ENCODE measurements at regions not wholly inside any gene's neighbourhood (a gene's known extent, or its start where the extent isn't known, plus 50 kb on each side); places are given as distances from the start of the nearest gene placed in this dataset.

DNA sequence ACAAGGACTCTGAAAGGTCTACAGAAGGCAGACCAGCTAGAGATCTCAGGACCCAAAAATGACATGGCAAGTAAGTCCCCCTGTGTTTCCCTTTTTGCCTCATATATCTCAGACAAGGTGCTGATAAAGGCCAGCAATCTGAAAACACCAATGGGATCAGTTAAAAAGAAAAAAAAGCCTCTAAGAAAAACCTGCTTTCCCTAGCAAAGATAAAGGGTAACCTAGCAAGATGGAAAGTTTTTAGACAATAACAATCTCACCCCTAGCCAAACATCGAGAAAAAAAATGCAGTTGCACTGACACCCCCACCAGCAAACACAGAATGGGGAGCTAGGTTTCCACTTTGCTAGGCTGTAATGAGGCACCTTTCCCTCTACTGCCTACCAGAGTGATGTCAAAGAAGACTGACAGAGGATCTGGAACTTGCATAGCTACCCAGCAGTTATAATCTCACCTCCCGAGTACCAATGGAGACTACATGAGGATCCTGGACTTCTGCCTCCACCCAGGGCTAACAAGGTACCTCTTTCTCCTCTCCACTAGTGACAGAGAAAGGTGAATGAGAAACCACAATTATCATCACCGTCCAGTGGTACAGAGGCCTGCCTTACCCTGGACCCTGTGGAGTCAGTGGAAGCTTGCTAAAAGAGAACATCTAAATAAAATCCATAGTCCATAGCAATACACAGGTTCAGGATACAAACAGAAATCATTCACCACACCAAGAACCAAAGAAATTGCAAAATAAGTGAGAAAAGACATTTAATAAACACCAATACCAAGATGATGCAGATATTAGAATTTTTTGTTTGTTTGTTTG is 240.8 kb downstream of the ARHGAP12 start:
- TF ChIP-seq, protein P1, sequence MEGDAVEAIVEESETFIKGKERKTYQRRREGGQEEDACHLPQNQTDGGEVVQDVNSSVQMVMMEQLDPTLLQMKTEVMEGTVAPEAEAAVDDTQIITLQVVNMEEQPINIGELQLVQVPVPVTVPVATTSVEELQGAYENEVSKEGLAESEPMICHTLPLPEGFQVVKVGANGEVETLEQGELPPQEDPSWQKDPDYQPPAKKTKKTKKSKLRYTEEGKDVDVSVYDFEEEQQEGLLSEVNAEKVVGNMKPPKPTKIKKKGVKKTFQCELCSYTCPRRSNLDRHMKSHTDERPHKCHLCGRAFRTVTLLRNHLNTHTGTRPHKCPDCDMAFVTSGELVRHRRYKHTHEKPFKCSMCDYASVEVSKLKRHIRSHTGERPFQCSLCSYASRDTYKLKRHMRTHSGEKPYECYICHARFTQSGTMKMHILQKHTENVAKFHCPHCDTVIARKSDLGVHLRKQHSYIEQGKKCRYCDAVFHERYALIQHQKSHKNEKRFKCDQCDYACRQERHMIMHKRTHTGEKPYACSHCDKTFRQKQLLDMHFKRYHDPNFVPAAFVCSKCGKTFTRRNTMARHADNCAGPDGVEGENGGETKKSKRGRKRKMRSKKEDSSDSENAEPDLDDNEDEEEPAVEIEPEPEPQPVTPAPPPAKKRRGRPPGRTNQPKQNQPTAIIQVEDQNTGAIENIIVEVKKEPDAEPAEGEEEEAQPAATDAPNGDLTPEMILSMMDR (IDR thresholded peaks at IDR 0.05; ENCODE audit: insufficient read depth, low read length) = no peak
- no peak for DNase-seq (ENCODE audit: low read depth)
- H3K4me3 ChIP-seq (ENCODE audit: low read depth, low read length) = no peak overlapping the region

DNA sequence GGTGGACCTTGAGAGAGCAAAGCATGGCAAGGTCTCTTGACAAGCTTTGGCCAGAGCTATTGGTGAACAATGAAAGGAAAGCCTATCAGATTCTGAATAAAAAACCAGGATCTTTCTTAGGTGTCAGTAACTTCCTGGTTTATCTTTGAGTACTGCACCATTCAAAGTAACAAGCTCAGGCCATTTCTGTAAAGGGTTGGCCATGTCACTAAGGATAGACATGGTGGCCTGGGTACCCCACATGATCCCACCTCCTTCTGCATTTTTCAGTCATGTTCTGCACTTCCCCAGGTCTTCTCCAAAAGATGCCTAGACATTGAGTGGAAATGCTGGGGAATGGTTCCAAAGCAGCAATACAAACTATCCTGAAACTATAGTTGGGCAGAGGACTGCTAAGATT is 242.0 kb downstream of the ARHGAP12 start:
- TF ChIP-seq, protein P1 (IDR thresholded peaks at IDR 0.05; ENCODE audit: insufficient read depth, low read length) = no peak
- DNase-seq (ENCODE audit: low read depth) = no peak

DNA sequence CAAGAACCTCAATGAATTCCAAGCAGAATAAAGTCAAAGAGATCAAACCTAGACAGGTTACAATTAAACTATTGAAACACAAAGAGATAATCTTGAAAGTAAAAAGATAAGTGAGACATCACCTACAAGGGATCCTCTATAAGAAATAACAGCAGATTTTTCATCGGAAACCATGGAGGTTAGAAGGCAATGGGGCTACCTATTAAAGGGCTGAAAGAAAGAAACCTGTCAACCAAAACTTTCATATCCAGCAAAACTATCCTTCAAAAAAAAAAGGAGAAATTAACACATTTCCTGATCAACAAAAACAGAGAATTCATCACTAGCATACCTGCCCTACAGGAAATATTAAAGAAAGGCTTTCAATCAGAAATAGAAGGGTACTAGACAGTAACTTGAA is 244.9 kb downstream of the ARHGAP12 start:
- H3K4me3 ChIP-seq (ENCODE audit: low read depth, low read length) = no peak overlapping the region
- TF ChIP-seq, protein P1 (IDR thresholded peaks at IDR 0.05; ENCODE audit: insufficient read depth, low read length) = no peak
- DNase-seq (ENCODE audit: low read depth) = no peak

More for the DNA sequence above, 242.0 kb downstream of the ARHGAP12 start:
- no peak overlapping the region for H3K4me3 ChIP-seq (ENCODE audit: low read depth, low read length)

DNA sequence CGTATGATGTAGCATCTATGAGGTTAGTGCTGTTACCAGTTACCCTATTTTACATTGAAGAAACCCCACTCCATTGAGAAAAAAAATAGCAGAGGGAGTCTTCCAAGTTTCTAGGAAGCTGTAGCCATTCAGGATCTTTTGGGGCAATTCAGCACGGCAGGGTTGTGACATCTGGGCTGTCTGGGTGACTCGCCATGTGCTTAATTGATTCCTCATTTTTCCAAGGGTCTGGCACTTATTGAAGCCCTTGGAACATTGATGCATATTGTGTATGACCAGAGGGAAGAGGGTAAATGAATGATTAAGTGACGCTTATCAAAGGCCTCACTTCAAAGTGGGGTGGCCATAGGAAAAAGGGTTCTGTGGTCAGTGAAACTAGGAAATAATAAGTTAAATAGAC is 248.7 kb downstream of the ARHGAP12 start:
- TF ChIP-seq, protein P1 (IDR thresholded peaks at IDR 0.05; ENCODE audit: insufficient read depth, low read length) = no peak
- no peak for DNase-seq (ENCODE audit: low read depth)

DNA sequence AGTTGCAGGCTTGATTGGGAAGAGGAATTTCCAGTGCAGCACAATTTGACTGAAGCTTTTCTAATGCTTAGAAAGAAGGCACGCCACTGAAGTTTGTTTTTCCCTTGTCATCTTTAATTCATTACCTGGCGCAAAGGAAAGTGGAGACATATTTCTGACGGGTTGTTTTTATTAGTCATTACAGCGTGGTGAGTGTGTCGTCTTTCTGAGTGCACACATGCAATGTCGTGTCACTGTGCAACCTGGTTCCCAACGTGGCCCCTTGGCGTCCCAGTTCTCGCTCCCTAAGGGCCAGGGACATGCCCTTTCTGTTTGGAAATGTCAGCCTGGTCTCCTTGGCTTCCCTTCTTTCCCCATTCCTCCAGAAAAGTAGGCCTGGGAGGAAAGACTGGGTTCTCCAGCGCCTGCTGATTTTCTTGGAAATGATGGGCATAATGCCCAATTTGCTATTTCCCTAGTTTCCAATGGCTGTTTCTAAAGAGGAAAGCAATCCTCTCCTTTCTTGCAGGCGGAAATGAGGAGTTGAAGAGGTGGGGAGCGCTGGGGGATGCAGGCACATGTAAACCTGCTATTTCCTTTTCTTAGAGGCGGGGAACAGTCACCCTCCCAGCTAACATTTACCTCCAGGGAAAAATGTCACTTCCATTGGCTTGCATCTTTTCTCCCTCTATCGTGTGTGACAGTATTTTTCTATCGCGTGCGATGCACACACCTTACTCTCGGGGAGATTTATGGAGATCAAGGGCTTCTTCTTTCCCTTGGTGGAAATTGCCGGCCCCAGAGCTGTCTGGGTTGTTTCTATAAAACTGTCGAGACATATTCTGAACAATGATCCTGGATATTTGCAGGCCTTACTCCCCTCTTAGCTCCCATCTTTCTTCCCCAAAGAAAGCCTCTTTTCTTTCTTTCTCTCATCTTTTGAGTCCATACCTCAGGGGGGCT is 249.8 kb downstream of the ARHGAP12 start:
- TF ChIP-seq, protein P1 (IDR thresholded peaks at IDR 0.05; ENCODE audit: insufficient read depth, low read length) = no peak
- H3K4me3 ChIP-seq (ENCODE audit: low read depth, low read length) = no peak overlapping the region
- no peak for DNase-seq (ENCODE audit: low read depth)

More for the DNA sequence above, 248.7 kb downstream of the ARHGAP12 start:
- H3K4me3 ChIP-seq (ENCODE audit: low read depth, low read length) = no peak overlapping the region

DNA sequence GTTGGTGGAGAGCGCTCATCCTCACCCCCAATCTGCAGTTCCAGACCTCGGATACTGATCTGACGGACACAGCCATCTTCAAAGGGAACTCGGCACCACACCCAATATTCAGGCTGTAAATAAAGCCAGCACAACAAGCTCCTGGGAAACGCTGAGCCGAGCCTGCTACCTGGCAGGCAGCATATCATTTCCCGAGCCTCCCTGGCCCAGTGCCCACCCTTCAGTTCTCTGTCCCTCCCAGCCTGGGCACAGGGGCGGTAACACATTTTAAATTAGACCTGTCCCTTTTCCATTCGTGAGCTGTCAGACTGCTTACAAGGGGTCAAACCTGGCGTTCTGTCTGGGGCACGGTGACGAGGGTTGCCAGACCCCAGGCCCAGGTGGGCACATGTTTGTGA is 250.5 kb downstream of the ARHGAP12 start:
- DNase-seq (ENCODE audit: low read depth) = no peak
- H3K4me3 ChIP-seq (ENCODE audit: low read depth, low read length) = no peak overlapping the region
- TF ChIP-seq, protein P1 (IDR thresholded peaks at IDR 0.05; ENCODE audit: insufficient read depth, low read length) = no peak
